ACHN (cell line): ENCODE measurements at regions not wholly inside any gene's neighbourhood (a gene's known extent, or its start where the extent isn't known, plus 50 kb on each side); places are given as distances from the start of the nearest gene placed in this dataset.

Experiments
- DNase-seq: peaks from one replicate; pipeline ENCODE4 v3.0.0-alpha.2; 2015
- in situ Hi-C: cut with HindIII; loops from 2 replicates; pipeline ENCODE4 v1.10.0; 2017; ENCODE audit warnings: low sequenced_read_pairs, low pct_ligation_motif_present, low pct_unique_long_range_greater_than_20kb

- DNase-seq = peak; percentile 86
Measured at GRCh38 chr14:26841920-26842741, 244.3 kb upstream of the NOVA1 start.

GRCh38 chr14:26845151-26845818, 247.5 kb upstream of the NOVA1 start:
- DNase-seq = no peak

More at GRCh38 chr14:26841920-26842741, 244.3 kb upstream of the NOVA1 start:
- in situ Hi-C loops = no loop called here

DNA sequence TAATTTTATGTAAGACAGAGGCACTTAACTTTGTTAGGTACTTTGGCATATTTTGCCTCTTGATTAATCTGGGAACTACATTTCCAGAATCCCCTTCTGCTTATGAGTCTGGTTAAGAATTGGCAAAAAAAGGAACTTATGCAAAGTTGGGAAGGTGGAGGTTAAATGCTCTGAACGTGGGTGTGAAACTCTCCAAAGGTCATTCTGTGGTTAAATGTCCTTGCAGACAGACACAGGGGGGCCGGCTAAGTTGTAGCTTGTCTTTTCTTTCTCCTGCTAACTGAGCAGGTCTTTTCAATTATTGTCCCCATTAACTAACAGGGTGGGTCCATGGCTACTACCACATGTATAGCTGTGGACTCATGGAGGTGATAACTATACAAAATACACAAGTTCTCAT, 248.6 kb upstream of the NOVA1 start:
- in situ Hi-C loops = no loop called here

More at GRCh38 chr14:26845151-26845818, 247.5 kb upstream of the NOVA1 start:
- in situ Hi-C loops = no loop called here

DNA sequence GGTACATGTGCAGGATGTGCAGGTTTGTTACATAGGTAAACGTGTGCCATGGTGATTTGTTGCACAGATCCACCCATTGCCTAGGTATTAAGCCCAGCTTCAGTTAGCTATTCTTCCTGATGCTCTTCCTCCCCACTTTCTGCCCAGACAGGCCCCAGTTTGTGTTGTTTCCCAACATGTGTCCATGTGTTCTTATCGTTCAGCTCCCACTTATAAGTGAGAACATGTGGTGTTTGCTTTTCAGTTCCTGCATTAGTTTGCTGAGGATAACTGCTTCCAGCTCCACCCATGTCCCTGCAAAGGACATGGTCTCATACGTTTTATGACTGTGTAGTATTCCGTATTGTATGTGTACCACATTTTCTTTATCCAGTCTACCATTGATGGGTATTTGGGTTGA, 251.7 kb upstream of the NOVA1 start:
- in situ Hi-C loops = no loop called here
- no peak for DNase-seq

More for the DNA sequence above, 248.6 kb upstream of the NOVA1 start:
- DNase-seq = no peak

DNA sequence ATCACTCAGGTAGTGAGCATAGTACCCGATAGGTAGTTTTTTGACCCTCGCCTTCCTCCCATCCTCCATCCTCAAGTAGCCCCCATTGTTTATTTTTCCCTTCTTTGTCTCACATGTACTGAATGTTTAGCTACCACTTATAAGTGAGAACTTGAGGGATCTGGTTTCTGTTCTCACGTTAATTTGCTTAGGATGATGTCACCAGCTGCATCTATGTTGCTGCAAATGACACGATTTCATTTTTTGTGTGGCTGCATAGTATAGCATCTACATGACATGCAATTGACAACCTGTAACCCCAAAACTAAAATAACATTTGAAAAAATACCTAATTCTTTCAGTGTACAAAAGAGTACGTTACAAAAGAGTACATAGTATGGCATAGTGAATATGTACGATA, 254.0 kb upstream of the NOVA1 start:
- in situ Hi-C loops = no loop called here
- DNase-seq = no peak

- in situ Hi-C loops = no loop called here
Measured at GRCh38 chr14:26855077-26855753, 257.4 kb upstream of the NOVA1 start.

DNA sequence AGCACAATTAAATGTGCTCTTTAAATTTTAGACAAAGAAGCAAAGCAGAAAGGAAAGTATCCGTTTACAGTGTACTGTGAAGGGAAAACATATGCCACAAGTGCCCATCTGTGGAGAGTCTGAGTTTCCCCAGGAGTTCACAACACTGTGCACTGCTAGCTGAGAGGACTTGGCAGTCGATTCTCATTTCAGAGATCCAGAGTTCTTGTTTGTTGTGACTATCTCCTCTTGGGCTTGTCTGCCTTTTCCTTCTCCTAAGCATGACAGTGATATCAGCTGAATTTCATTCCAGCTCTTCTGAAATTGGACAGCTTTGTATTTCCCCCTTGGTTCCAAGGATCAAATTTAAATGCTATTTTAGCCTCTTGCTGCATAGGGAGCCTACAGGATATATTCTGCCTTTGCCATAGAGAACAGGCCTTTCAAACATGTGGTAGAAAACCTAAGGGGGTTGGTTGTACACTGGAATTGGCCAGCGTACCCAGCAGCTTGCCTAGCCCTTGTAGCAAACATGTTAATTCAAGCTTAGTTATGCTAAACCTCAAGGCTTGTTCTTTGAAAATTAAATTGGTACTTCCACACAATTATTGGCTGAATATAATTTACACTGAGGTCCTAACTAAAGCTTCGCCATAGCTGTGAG, 259.2 kb upstream of the NOVA1 start:
- DNase-seq = no peak
- in situ Hi-C loops = no loop called here

More at GRCh38 chr14:26855077-26855753, 257.4 kb upstream of the NOVA1 start:
- DNase-seq = no peak

DNA sequence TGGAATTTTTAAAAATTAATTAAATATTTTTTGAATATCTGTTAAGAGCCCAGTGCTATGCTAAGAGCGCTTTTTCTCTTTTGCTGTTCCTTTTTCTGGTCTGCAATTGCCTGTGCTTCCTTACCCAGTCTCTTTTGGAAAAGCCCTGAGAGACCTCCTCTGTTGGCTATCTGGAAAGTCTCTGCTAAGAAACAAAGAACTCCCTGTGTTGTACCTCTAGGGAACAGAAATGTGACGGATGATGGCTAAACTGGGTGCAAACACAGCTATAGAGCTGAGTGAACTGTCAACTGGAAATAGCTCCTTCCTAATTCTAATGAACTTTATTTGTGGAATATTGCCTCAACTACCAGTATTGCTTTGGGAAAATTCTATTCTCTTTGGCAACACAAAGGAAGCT, 261.6 kb upstream of the NOVA1 start:
- DNase-seq = no peak
- in situ Hi-C loops = no loop called here

- no peak for DNase-seq
Measured at GRCh38 chr14:26860111-26860510, 262.3 kb upstream of the NOVA1 start.

DNA sequence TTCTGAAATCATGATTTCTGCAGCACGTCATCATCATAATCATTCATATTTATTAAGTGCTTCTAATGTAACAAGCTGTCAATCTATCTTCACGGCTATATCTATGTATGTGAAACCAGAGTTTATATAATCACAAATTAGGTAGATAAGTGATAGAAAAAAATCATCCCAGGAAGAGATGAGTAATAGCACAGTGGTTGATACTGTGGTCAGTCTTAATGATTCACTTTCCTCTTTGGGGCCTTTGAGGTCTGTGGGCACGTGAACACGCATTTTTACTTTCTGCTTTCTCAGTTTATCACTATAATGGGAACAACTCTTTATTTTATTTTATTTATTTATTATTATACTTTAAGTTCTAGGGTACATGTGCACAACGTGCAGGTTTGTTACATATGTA, 265.9 kb upstream of the NOVA1 start:
- DNase-seq = peak; percentile 36
- in situ Hi-C loops = no loop called here

More at GRCh38 chr14:26860111-26860510, 262.3 kb upstream of the NOVA1 start:
- in situ Hi-C loops = no loop called here

DNA sequence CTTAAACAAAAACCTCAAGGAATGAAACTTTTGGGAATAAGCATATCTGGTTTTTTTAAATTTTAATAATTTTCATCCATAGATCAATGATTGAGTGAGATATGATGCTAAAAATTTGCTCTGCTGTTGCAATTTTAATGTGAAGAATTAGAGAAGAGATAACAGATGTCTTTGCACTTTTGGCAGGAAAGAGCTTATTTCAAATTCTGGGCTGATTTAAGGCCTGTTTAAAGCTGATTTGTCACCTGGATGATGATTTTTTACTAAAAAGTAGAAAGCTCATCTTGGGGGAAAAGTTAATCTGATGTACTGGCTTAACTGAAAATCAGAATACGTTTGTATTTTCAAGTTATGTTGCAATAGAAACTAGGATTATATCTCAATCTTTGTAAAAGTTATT, 268.9 kb upstream of the NOVA1 start:
- DNase-seq = no peak
- in situ Hi-C loops = no loop called here

DNA sequence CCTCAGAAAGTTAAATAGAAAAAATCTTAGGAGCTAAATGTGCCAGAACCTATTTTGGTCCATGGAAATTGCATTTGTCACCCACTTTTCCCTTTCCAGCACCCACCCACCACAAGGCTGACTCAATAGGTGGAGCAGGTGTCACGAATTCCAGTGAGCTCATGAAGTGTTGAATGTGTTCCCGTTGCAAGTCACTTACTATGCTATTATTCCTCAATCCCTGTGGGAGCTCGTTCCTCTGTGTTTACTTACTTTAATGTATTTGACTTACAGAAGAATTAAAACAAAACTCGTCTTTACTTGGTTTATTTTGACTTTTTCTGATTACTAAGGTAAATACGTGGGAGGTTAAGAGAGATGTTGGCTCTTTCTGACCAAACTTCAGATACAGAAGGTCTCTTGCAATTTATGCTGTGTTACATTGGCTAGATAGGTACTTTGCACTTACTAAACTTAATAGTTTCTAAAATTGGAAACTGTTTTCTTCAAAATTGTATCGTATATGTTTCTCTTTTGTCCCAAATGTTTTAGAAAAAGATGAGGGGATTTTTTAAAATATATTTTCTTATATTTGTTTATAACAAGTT, 269.4 kb upstream of the NOVA1 start:
- DNase-seq = peak; percentile 58
- in situ Hi-C loops = no loop called here

DNA sequence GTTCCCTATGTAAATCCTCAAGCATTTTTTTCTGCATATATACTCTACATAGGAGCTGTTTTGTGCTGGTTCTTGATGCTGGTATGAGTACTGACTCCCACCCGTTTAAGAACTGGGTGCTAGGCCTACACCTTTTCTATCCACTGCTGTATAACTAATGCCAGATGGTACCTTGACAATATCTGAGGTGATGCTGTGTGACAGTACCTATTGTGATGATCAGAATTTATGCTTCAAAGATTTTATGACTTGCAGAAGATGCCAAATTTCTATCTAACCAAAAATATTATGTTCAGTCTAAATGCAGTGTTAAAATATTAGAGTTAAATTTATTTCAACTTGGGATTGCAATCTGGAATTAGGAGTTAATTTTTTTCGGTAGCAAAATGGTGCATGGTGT, 272.3 kb upstream of the NOVA1 start:
- no peak for DNase-seq
- in situ Hi-C loops = no loop called here

DNA sequence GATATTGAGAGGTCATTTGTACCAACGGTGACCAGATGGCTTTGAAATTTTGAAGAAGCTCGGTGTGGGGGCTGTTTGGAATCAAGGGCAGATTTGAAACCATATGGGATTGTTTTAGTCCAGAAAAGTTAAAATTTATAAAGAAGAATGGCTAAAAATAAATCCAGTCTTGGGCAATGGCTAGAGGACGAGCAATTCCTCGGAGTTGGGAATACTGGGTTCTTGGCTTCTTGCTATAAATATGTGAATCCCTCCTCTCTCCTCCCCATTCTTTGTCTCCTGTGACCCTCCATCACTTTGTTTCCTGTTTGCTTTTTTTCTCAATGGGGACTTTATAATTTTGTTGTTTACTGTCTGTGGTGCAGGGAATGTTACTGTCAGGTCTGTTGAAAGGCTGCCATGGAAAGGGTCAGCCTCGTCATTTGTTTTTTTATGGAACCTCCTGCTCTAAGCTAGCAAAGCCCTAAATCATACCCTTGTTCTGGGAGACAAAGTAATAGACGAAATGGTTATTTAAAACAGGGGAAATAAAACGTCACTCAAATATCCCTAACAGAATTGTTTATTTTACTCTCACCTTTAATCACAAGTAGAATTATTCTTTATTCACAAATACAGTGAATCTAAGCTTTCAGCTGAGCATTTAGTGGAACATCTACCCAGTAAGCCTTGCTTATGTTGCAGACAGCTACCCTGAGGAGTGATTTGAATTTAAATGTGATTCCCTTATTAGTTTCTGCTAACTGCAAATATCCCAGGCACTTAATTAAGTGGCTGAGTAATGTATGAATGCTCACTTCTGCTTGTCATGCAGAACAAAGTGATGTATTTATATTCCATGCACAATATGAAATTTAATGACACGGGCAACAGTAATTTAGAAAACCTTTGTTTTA, 273.1 kb upstream of the NOVA1 start:
- no peak for DNase-seq

GRCh38 chr14:26872515-26873361, 274.9 kb upstream of the NOVA1 start:
- no peak for DNase-seq
- in situ Hi-C loops = no loop called here

More for the DNA sequence above, 273.1 kb upstream of the NOVA1 start:
- in situ Hi-C loops = no loop called here

GRCh38 chr14:26873362-26873960, 275.6 kb upstream of the NOVA1 start:
- in situ Hi-C loops = no loop called here
- DNase-seq = no peak
